Activated CD8-positive, alpha-beta memory T cell treated with anti-CD3 and anti-CD28 coated beads for 48 hours (primary cell): ENCODE measurements at regions not wholly inside any gene's neighbourhood (a gene's known extent, or its start where the extent isn't known, plus 50 kb on each side); places are given as distances from the start of the nearest gene placed in this dataset.
"Not testable (repeated sequence)": the region's sequence is repeated elsewhere in the genome, so short reads cannot be mapped to it uniquely, and the experiment has no call there.

Experiments used
- DNase-seq, 3 experiments: peaks; one replicate each; pipeline ENCODE4 v3.0.0-alpha.2; 2020; ENCODE audit warnings: low read depth in 2 of 3, low spot score in 2 of 3

DNA sequence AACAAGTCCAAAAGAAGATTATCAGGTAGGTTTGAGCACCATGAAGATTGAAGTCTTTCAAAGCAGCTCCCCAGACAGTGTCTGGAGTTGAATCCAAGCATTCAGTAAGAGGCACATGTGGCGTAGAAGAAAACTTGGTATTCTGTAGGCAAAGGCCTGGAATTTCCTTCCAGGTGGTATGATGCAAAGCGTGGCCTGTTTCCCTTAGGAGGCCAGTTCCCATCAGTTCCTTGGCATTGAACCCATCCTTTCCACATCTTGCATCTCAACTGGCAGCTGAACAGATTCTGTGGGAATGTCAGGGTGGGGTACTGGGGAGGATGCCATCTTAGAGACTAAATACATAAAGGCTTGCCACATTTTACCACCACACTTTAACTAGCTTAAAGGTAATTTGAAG is 516.0 kb downstream of the BTBD3 start:
- no peak for DNase-seq

DNA sequence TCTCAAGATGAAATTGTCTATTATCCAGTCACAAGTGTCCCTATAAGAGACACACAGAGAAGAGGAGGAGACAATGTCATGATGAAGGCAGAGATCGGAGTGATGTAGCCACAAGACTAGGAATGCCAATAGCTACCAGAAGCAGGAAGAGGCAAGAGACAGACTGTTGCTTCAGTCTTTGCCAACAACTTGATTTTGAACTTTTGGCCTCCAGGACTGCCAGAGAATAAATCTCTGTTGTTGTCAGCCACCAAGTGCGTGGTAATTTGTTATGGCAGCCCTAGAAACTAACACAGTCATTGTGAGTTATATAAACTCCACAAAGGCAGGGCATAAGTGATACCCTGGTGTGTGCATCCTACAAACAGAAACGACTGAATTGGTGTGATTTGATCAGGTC is 517.0 kb downstream of the BTBD3 start:
- no peak for DNase-seq

GRCh38 chr20:12435268-12435667 is 517.6 kb downstream of the BTBD3 start:
- no peak for DNase-seq

DNA sequence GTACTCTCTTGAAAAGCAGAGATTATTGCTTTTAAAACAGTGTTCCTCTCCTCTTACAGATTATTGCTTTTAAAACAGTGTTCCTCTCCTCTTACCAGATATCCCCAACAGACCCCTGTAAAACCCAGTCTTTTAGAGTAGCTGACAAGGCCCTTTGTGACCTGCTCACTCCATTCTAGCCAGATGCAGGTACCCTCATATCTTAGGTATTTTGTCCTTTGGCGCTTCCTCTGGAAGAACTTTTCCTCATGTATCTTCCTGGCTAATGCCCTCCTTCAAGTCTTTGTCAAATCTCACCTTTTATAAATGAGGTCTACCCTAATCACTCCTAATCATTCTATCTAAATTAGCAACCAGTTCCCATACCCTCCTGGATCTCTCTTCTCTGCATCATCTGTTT is 536.0 kb downstream of the BTBD3 start:
- DNase-seq, result no peak

DNA sequence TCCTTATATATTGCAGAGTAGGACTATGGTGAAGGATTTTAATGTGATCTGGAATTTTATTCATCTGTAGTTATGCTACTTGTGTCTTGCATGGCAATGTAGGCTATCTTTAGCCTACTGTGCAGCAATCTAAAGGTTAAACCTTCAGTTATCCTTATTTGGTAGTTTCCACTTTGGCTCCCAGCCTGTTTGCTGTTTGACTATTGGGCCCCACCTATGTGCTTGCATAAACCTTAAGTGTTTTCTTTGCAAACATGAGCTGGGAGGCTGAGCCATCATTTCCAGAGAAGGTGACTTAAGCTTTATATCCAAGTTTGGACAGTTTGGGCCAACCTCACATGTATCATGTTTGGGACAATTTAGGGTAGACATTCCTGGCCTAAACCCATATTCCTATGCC is 537.5 kb downstream of the BTBD3 start:
- DNase-seq, result no peak

DNA sequence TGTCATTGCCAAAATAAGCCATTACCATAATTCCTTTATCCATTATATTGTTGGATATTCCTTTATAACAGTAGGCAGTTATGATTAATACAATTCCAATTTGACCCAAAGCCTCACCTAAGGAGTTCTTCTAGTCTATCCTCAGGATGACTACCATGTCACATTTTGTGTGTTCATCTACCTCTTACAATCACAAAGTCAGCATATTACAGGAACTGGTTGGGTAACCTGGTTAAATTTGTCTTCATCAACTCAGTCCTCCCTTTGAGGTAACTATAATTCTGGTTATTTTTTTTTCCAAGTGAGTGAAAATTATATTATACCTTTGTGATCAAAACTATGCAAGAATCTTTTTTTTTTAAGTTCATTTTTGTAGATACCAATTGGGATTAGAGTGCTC is 540.5 kb downstream of the BTBD3 start:
- no peak for DNase-seq

GRCh38 chr20:12464036-12464435 is 544.7 kb upstream of the SPTLC3 start:
- no peak for DNase-seq

- DNase-seq, result no peak
Measured at GRCh38 chr20:12466915-12467314, 541.9 kb upstream of the SPTLC3 start.

DNA sequence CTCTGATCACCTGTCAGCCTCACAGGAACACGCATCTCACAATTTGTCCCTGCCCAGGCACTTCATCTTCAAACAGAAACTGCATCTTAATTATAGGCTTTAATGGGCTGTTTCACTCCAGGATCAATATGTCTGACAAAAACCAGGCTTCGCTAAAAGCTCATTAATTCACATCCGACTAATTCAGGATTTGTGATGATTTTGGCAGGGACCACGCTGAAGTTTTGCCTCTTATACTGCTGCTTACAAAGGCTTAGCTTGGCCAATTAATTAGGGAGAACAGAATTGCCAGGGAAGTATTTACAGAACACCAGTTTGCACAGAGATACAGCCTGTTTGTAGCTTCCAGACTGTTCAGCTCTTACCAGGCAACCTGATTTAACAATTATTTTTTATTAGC is 541.0 kb upstream of the SPTLC3 start:
- DNase-seq, result no peak

- no peak for DNase-seq
Measured at GRCh38 chr20:12482661-12483060, 526.1 kb upstream of the SPTLC3 start.

DNA sequence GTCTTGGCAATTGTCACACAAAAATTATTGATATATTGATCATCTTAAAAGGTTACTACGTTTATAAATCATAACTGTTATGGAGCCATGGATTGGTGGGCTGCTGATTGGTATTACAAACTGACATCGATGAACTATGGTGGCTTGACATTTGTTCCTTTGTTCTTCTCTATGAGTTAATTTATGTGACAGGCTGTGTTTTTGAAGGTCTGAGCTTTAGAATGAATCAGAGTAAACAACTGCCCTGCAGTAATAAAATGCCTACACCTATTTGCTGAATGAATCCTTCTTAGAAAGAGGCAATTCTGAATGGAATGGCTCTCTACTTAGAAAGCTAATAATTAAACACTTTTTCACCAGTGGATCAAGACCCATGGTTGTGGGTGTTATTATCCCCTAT is 506.3 kb upstream of the SPTLC3 start:
- DNase-seq, result no peak

DNA sequence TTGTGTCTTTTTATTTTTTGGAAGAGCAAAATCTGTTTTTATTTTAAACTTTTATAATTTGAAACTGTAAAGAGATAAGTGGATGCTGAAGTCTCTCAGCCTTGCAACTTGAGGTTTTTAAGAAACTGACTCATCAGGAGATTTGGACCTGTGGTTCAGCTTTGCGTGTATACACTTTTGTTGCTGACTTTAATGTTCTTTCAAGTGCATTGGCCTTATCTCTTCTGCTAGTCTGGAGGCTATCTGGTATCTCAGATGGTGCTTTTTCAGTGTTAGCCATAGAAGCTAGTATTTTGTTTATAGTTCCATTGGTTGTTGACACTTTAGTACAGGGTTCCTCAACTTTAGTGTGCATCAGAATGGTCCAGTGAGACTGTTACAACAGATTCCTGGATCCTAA is 504.0 kb upstream of the SPTLC3 start:
- DNase-seq, result no peak

GRCh38 chr20:12511499-12511898 is 497.3 kb upstream of the SPTLC3 start:
- DNase-seq, result no peak

DNA sequence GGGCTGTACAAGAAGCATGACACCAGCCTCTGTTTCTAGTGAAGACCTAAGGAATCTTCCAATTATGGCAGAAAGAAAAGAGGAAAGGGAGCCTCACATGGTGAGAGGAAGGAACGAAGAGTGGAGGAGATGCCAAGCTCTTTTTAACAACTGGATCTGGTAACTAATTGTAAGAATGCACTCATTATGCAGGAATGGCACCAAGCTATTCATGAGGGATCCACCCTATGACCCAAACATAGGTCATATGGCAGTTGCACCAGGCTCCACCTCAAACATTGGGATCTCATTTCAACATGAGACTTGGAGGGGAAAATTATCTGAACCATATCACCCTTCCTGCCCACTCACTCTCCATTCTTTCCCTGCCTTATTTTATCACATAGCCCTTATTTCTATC is 496.0 kb upstream of the SPTLC3 start:
- DNase-seq, result no peak

GRCh38 chr20:12528104-12528503 is 480.7 kb upstream of the SPTLC3 start:
- no peak for DNase-seq

- DNase-seq, result no peak
Measured at GRCh38 chr20:12528591-12529041, 480.2 kb upstream of the SPTLC3 start.

DNA sequence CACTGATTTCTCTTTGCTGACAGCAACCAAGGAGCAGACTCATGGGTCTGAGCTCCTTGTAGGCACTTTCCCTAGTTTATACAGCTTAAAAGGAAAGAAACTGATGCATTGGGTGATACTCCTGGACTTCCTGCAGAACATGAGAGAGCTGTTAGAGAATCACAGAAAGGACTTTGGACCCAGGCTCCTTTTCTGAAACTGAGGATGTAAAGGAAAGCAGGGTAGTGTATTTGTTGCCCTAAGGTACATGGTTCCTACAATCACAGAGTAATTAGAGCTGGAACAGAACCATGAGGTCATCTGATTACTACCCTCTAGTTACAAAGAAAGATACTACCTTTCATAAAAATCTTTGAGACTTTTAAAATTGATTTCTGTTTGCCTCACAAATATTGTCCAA is 477.1 kb upstream of the SPTLC3 start:
- no peak for DNase-seq

GRCh38 chr20:12535316-12535715 is 473.5 kb upstream of the SPTLC3 start:
- DNase-seq, result no peak

DNA sequence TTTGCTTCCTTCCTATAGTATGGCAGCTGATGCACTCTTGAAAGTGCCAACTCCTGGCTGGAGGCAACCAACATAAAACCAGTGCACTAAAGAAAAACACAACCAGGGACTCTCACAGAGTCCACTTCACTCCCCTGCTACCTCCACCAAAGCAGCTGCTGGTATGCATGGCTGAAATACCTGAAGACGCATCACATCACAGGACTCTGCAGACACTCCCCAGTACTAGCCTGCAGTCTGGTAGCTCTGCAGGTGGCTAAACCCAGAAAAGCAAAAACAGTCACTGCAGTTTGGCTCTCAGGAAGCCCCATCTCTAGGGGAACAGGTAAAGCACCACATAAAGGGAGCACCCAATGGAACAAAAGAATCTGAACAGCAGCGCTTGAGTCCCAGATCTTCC is 473.0 kb upstream of the SPTLC3 start:
- no peak for DNase-seq

GRCh38 chr20:12554426-12554825 is 454.3 kb upstream of the SPTLC3 start:
- no peak for DNase-seq

DNA sequence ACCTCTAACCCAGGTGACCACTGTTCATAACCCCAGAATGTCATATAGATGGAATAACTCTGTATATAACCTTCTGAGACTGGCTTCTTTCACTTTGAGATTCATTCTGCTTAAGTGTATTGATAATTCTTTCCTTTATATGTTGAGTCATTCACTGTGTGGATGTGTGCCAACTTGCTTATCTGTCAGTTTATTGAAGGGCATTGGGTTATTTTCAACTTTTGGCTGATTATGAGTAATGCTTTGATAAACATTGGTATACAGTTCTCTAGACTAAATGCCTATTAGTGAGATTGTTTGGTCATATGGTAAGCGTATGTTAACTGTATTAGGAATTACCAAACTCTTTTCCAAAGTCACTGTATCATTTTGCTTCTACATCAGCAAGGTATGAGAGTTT is 453.4 kb upstream of the SPTLC3 start:
- no peak for DNase-seq

DNA sequence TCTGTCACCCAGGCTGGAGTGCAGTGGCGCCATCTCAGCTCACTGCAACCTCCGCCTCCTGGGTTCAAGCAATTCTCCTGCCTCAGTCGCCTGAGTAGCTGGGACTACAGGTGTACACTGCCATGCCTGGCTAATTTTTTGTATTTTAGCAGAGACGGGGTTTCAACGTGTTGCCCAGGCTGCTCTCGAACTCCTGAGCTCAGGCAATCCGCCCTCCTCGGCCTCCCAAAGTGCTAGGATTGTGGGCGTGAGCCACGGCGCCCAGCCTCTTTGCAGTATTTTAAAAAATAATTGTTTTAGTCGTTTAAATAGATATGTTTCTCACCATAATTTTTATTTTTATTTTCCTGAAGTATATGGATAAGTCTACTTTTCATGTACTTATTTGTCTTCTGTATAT is 452.9 kb upstream of the SPTLC3 start:
- DNase-seq, result not testable (repeated sequence)

DNA sequence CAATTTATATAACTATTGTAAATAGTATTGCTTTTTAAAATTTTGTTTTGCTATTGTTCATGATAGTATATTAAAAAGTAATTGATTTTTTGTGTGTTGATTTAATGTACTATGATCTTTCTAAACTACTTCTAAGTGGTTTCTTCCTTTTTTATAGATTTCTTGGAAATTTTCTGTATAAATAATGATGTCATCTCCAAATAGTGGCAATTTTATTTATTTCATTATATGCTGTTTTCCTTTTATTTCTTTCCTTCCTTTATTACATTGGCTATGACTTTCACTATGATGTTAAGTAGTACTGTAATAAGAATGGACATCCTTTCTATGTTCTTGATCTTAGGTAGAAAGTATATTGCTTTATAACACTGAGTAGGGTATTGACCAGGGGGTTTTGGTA is 451.5 kb upstream of the SPTLC3 start:
- no peak for DNase-seq

DNA sequence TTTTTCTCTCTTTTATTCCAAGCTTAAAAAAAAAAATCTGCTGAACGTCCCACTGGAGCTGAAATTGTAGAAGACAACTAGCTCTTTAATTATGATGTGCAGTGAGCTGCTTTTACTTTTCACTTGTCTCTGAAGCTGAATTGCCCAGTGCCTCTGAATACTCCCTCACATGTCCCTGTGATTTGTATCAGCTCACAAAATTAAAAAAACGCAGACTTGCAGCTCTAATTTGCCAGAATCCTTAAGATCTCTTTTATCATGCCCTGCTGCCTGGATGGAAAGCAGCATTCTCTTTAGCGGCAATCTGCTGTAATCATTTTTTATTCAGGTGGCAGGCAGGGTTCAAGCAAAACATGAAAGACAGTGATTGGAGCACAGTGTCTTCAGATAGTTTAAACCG is 443.8 kb upstream of the SPTLC3 start:
- no peak for DNase-seq
